ENCODE measurements at regions not wholly inside any gene's neighbourhood (a gene's known extent, or its start where the extent isn't known, plus 50 kb on each side); places are given as distances from the start of the nearest gene placed in this dataset.

- TF ChIP-seq, protein P1, sequence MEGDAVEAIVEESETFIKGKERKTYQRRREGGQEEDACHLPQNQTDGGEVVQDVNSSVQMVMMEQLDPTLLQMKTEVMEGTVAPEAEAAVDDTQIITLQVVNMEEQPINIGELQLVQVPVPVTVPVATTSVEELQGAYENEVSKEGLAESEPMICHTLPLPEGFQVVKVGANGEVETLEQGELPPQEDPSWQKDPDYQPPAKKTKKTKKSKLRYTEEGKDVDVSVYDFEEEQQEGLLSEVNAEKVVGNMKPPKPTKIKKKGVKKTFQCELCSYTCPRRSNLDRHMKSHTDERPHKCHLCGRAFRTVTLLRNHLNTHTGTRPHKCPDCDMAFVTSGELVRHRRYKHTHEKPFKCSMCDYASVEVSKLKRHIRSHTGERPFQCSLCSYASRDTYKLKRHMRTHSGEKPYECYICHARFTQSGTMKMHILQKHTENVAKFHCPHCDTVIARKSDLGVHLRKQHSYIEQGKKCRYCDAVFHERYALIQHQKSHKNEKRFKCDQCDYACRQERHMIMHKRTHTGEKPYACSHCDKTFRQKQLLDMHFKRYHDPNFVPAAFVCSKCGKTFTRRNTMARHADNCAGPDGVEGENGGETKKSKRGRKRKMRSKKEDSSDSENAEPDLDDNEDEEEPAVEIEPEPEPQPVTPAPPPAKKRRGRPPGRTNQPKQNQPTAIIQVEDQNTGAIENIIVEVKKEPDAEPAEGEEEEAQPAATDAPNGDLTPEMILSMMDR (IDR thresholded peaks at IDR 0.05; ENCODE audit: borderline replicate concordance, insufficient read depth, low read depth, low read length), result no peak
Measured at GRCh38 chr13:63954683-63955082, 2539.0 kb upstream of the PCDH20 start.

GRCh38 chr13:63948045-63948444, 2532.4 kb upstream of the PCDH20 start:
- TF ChIP-seq, protein P1 (IDR thresholded peaks at IDR 0.05; ENCODE audit: borderline replicate concordance, insufficient read depth, low read depth, low read length), result no peak
- no peak overlapping the region for H3K4me3 ChIP-seq (ENCODE audit: low read depth, low read length)

More at GRCh38 chr13:63954683-63955082, 2539.0 kb upstream of the PCDH20 start:
- H3K4me3 ChIP-seq (ENCODE audit: low read depth, low read length), result no peak overlapping the region

GRCh38 chr13:63944911-63945310, 2529.3 kb upstream of the PCDH20 start:
- no peak overlapping the region for H3K4me3 ChIP-seq (ENCODE audit: low read depth, low read length)
- TF ChIP-seq, protein P1 (IDR thresholded peaks at IDR 0.05; ENCODE audit: borderline replicate concordance, insufficient read depth, low read depth, low read length), result no peak

DNA sequence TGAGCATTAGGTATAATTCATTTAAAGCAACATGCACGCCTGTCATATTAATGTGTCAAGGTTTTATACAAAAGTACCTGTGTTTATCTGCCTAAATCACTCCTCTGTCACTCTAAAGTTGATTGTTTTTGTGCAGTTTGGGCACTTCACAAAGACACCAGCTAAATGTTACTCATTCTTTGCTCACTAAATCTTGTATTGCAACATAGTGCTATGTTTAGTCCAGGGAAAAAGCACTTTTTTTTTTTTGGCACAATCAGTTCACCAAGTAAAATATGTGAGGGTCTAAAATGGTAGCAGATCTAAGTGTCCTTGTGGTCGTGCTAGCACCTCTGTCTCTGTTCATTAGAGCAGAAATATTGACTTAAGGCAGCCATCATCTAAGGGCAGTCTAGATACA, 2526.7 kb upstream of the PCDH20 start:
- H3K4me3 ChIP-seq (ENCODE audit: low read depth, low read length), result no peak overlapping the region
- TF ChIP-seq, protein P1 (IDR thresholded peaks at IDR 0.05; ENCODE audit: borderline replicate concordance, insufficient read depth, low read depth, low read length), result no peak

DNA sequence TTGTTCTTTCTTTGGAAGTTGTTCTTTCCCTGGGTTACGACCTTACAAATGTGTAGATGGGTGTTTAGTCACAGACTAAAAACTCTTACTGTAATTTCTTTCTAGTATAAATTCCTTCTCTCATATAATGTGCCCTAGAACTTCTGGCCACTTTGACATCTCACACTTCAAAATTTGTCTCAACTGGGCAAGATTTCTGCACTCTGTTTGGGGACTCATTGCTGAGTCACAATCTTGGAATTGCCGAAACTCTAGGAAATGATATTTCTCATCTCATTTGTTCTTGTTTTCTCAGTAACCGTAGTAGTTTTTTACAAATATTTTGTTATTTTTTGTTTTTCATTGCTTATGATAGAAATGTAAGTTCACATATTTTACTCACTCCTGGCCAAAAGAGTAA, 2523.2 kb upstream of the PCDH20 start:
- TF ChIP-seq, protein P1 (IDR thresholded peaks at IDR 0.05; ENCODE audit: borderline replicate concordance, insufficient read depth, low read depth, low read length), result no peak
- no peak overlapping the region for H3K4me3 ChIP-seq (ENCODE audit: low read depth, low read length)

GRCh38 chr13:63910511-63910910, 2494.9 kb upstream of the PCDH20 start:
- no peak overlapping the region for H3K4me3 ChIP-seq (ENCODE audit: low read depth, low read length)

GRCh38 chr13:63909726-63910375, 2494.2 kb upstream of the PCDH20 start:
- TF ChIP-seq, protein P1 (IDR thresholded peaks at IDR 0.05; ENCODE audit: borderline replicate concordance, insufficient read depth, low read depth, low read length), result no peak
- no peak overlapping the region for H3K4me3 ChIP-seq (ENCODE audit: low read depth, low read length)

More at GRCh38 chr13:63910511-63910910, 2494.9 kb upstream of the PCDH20 start:
- TF ChIP-seq, protein P1 (IDR thresholded peaks at IDR 0.05; ENCODE audit: borderline replicate concordance, insufficient read depth, low read depth, low read length), result no peak
